ENCODE measurements at regions not wholly inside any gene's neighbourhood (a gene's known extent, or its start where the extent isn't known, plus 50 kb on each side); places are given as distances from the start of the nearest gene placed in this dataset.
"Not testable (repeated sequence)": the region's sequence is repeated elsewhere in the genome, so short reads cannot be mapped to it uniquely, and the experiment has no call there.

DNA sequence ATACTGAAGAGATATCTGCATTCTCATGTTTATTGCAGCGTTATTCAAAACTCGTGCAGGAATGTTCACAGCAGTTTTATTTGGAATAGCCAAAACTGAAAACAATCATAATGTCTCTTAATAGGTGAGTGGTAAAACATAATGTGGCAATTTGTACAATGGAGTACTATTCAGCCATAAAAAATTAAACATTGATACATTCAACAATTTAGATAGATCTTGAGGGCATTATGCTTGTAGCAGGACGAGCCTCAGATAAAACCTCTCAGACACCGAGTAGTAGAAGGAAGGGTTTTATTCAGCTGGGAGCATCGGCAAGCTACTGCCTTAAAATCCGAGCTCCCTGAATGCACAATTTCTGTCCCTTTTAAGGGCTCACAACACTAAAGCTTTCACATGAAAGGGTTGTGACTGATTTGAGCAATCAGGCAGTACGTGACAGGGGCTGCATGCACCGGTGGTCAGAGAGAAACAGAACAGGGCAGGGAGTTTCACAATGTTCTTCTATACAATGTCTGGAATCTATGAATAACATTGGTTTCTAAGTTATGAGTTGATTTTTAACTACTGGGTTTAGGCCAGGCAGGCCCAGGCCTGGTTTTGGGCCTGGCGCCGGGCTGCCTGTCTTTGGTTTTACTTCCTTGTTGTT is 195.3 kb upstream of the PRSS16 start:
- TF ChIP-seq POLR2A (IDR thresholded peaks at IDR 0.05), result not testable (repeated sequence)
- TF ChIP-seq, protein P1, sequence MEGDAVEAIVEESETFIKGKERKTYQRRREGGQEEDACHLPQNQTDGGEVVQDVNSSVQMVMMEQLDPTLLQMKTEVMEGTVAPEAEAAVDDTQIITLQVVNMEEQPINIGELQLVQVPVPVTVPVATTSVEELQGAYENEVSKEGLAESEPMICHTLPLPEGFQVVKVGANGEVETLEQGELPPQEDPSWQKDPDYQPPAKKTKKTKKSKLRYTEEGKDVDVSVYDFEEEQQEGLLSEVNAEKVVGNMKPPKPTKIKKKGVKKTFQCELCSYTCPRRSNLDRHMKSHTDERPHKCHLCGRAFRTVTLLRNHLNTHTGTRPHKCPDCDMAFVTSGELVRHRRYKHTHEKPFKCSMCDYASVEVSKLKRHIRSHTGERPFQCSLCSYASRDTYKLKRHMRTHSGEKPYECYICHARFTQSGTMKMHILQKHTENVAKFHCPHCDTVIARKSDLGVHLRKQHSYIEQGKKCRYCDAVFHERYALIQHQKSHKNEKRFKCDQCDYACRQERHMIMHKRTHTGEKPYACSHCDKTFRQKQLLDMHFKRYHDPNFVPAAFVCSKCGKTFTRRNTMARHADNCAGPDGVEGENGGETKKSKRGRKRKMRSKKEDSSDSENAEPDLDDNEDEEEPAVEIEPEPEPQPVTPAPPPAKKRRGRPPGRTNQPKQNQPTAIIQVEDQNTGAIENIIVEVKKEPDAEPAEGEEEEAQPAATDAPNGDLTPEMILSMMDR (IDR thresholded peaks at IDR 0.05), result not testable (repeated sequence)

All from transverse colon (tissue), 3 donors.